MCF 10A (cell line): ENCODE measurements at regions not wholly inside any gene's neighbourhood (a gene's known extent, or its start where the extent isn't known, plus 50 kb on each side); places are given as distances from the start of the nearest gene placed in this dataset.

ENCODE experiments used
- BruUV-seq: library from RNA; stranded (reverse); fragments of 400-500 nt; replicated peaks from 2 replicates; lab custom pipeline; 2021; lab: Mats Ljungman, UMichigan
- CTCF ChIA-PET: fragments of 300-600 bp; sonication (Branson Sonifier 250); formaldehyde crosslinking; extraction: SDS; loops from one replicate; lab custom pipeline; 2021; ENCODE audit warnings: antibody characterized with exemption, inconsistent platforms; lab: Yijun Ruan, JAX
- POLR2A ChIA-PET: fragments of 300-600, 350-650 bp; sonication (Branson Sonifier 250); formaldehyde crosslinking; extraction: SDS; loops from one replicate; lab custom pipeline; 2020; ENCODE audit warnings: antibody characterized with exemption, inconsistent platforms; lab: Yijun Ruan, JAX
- DNase-seq: peaks from one replicate; pipeline ENCODE4 v3.0.0-alpha.2; 2018; ENCODE audit not compliant: unreplicated experiment
- H3K27ac Mint-ChIP-seq: one replicate; pipeline ENCODE4 v1.8.0; 2022; ENCODE audit warnings: mild to moderate bottlenecking, low read depth, mixed read lengths; ENCODE audit not compliant: unreplicated experiment
- H3K27me3 Mint-ChIP-seq: one replicate; pipeline ENCODE4 v1.8.0; 2022; ENCODE audit warnings: mixed read lengths; ENCODE audit not compliant: insufficient read depth, unreplicated experiment
- H3K36me3 Mint-ChIP-seq: one replicate; pipeline ENCODE4 v1.8.0; 2022; ENCODE audit warnings: mild to moderate bottlenecking, moderate library complexity, mixed read lengths; ENCODE audit not compliant: insufficient read depth, unreplicated experiment
- H3K4me1 Mint-ChIP-seq: one replicate; pipeline ENCODE4 v1.8.0; 2022; ENCODE audit warnings: mixed read lengths; ENCODE audit not compliant: insufficient read depth, unreplicated experiment
- H3K4me3 Mint-ChIP-seq: one replicate; pipeline ENCODE4 v1.8.0; 2022; ENCODE audit warnings: mild to moderate bottlenecking, moderate library complexity, mixed read lengths; ENCODE audit not compliant: unreplicated experiment
- H3K9me3 Mint-ChIP-seq: one replicate; pipeline ENCODE4 v1.8.0; 2022; ENCODE audit warnings: mixed read lengths; ENCODE audit not compliant: unreplicated experiment
- intact Hi-C: fragments of 100-400 bp; cut with micrococcal nuclease; formaldehyde crosslinking; loops from 2 replicates; pipeline ENCODE4 v1.14.1; 2022
- TF ChIP-seq, protein P1 (sequence below): fragments of 200-600 bp; IDR thresholded peaks from one replicate; pipeline ENCODE4 v1.8.0; 2022; ENCODE audit warnings: antibody characterized with exemption, mild to moderate bottlenecking; ENCODE audit not compliant: unreplicated experiment

GRCh38 chr2:34104601-34105000 is 505.5 kb upstream of the FAM98A start:
- H3K9me3 Mint-ChIP-seq: no peaks in the 10 kb centered on the region
- no TSS peak for BruUV-seq
- POLR2A ChIA-PET: interaction anchor here (0.5 to 0.7 kb wide), 3 partner anchors 24 to 1343 kb away, joined by 3 read pairs; no protein-coding TSS in a partner anchor
- no peaks in the 10 kb centered on the region for H3K36me3 Mint-ChIP-seq
- H3K4me1 Mint-ChIP-seq: peaks cover 25% of the 10 kb centered on the region
- TF ChIP-seq, protein P1, sequence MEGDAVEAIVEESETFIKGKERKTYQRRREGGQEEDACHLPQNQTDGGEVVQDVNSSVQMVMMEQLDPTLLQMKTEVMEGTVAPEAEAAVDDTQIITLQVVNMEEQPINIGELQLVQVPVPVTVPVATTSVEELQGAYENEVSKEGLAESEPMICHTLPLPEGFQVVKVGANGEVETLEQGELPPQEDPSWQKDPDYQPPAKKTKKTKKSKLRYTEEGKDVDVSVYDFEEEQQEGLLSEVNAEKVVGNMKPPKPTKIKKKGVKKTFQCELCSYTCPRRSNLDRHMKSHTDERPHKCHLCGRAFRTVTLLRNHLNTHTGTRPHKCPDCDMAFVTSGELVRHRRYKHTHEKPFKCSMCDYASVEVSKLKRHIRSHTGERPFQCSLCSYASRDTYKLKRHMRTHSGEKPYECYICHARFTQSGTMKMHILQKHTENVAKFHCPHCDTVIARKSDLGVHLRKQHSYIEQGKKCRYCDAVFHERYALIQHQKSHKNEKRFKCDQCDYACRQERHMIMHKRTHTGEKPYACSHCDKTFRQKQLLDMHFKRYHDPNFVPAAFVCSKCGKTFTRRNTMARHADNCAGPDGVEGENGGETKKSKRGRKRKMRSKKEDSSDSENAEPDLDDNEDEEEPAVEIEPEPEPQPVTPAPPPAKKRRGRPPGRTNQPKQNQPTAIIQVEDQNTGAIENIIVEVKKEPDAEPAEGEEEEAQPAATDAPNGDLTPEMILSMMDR: no peak
- H3K4me3 Mint-ChIP-seq: no peak overlapping the region
- DNase-seq: no peak
- CTCF ChIA-PET: interaction anchor here (1.1 to 4.6 kb wide), 3 partner anchors 429 to 1306 kb away, joined by 3 to 30 read pairs (median 3); no protein-coding TSS in a partner anchor
- H3K27ac Mint-ChIP-seq: peak overlapping the region; percentile 82
- no peaks in the 10 kb centered on the region for H3K27me3 Mint-ChIP-seq
- intact Hi-C loops: loop anchor here (2.0 to 10.0 kb wide), 3 partner anchors 250 to 466 kb away; no protein-coding TSS in a partner anchor

DNA sequence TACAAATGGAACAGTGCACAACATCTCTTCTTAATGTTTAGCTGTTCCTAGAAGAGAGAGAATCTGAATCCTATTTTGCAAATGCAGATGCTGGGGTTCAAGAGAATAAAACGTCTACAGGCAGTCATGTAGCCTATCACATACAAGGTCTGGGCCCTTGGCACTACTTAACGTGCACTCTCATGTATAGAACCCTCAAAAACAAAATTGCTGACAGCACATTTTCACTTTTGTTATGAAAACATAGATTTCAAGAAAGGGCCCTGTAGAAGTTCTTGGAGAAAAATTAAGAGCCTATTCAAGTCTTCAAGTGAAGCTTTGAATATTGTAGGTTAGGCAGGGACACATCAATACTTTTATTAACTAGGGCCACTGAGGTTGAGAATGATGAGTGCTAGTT is 504.3 kb upstream of the FAM98A start:
- Mint-ChIP-seq H3K36me3 (no peaks in the 10 kb centered on the region), H3K9me3 (no peaks in the 10 kb centered on the region)
- CTCF ChIA-PET: interaction anchor here (0.6 to 4.6 kb wide), 4 partner anchors 428 to 1352 kb away, joined by 3 to 30 read pairs (median 3); no protein-coding TSS in a partner anchor

GRCh38 chr2:34102339-34102738 is 503.2 kb upstream of the FAM98A start:
- no peak overlapping the region for H3K27ac Mint-ChIP-seq
- intact Hi-C loops: loop anchor here (10.0 kb wide), 2 partner anchors 252 to 322 kb away; no protein-coding TSS in a partner anchor

More for the DNA sequence above, 504.3 kb upstream of the FAM98A start:
- Mint-ChIP-seq H3K27ac (no peak overlapping the region), H3K4me1 (peaks cover 25% of the 10 kb centered on the region), H3K27me3 (no peaks in the 10 kb centered on the region), H3K4me3 (no peak overlapping the region)
- DNase-seq: no peak
- no TSS peak for BruUV-seq
- TF ChIP-seq, protein P1: no peak
- POLR2A ChIA-PET: no interaction called here
- intact Hi-C loops: loop anchor here (10.0 kb wide), 2 partner anchors 251 to 321 kb away; no protein-coding TSS in a partner anchor

GRCh38 chr2:34099377-34099776 is 500.3 kb upstream of the FAM98A start:
- DNase-seq: no peak
- Mint-ChIP-seq H3K36me3 (no peaks in the 10 kb centered on the region), H3K4me3 (no peak overlapping the region), H3K9me3 (no peaks in the 10 kb centered on the region), H3K27me3 (no peaks in the 10 kb centered on the region), H3K27ac (no peak overlapping the region), H3K4me1 (peaks cover 14% of the 10 kb centered on the region)
- TF ChIP-seq, protein P1: no peak
- BruUV-seq: no TSS peak
- ChIA-PET CTCF (interaction anchor here (3.3 to 7.0 kb wide), 2 partner anchors 471 kb away, joined by 38 to 127 read pairs; no protein-coding TSS in a partner anchor), POLR2A (no interaction called here)
- intact Hi-C loops: loop anchor here (5.0 kb wide), 2 partner anchors 417 to 1313 kb away; no protein-coding TSS in a partner anchor

More at GRCh38 chr2:34102339-34102738, 503.2 kb upstream of the FAM98A start:
- Mint-ChIP-seq H3K36me3 (no peaks in the 10 kb centered on the region), H3K27me3 (no peaks in the 10 kb centered on the region), H3K9me3 (no peaks in the 10 kb centered on the region), H3K4me1 (peaks cover 25% of the 10 kb centered on the region), H3K4me3 (no peak overlapping the region)
- BruUV-seq: no TSS peak
- TF ChIP-seq, protein P1: no peak
- CTCF ChIA-PET: interaction anchor here (0.6 to 3.3 kb wide), 3 partner anchors 463 to 468 kb away, joined by 3 to 38 read pairs (median 4); no protein-coding TSS in a partner anchor
- POLR2A ChIA-PET: interaction anchor here (0.7 kb wide), 1 partner anchor 38 kb away, joined by 3 read pairs; no protein-coding TSS in a partner anchor
- peak; percentile 44 for DNase-seq
